Skeletal muscle satellite cell (primary cell): ENCODE measurements at regions not wholly inside any gene's neighbourhood (a gene's known extent, or its start where the extent isn't known, plus 50 kb on each side); places are given as distances from the start of the nearest gene placed in this dataset.

Source experiments
- H3K27me3 ChIP-seq: 2 replicates; pipeline ENCODE4 v1.7.0; 2013; ENCODE audit warnings: low read length; ENCODE audit not compliant: control insufficient read depth, insufficient read depth
- H3K36me3 ChIP-seq: 2 replicates; pipeline ENCODE4 v1.7.0; 2013; ENCODE audit warnings: mild to moderate bottlenecking, control low read depth, low read length; ENCODE audit not compliant: insufficient read depth
- H3K4me1 ChIP-seq: 2 replicates; pipeline ENCODE4 v1.7.0; 2013; ENCODE audit warnings: low read length; ENCODE audit not compliant: control insufficient read depth, insufficient read depth
- H3K4me2 ChIP-seq: 2 replicates; pipeline ENCODE4 v1.7.0; 2013; ENCODE audit warnings: mild to moderate bottlenecking, low read length
- H3K4me3 ChIP-seq: 2 replicates; pipeline ENCODE4 v1.7.0; 2013; ENCODE audit warnings: low read length
- H3K9ac ChIP-seq: 2 replicates; pipeline ENCODE4 v1.7.0; 2013; ENCODE audit warnings: mild to moderate bottlenecking, low read depth, low read length, moderate library complexity
- H3K9me3 ChIP-seq: replicated peaks from 2 replicates; pipeline ENCODE4 v1.7.0; 2013; ENCODE audit warnings: mild to moderate bottlenecking, control low read depth, low read length

DNA sequence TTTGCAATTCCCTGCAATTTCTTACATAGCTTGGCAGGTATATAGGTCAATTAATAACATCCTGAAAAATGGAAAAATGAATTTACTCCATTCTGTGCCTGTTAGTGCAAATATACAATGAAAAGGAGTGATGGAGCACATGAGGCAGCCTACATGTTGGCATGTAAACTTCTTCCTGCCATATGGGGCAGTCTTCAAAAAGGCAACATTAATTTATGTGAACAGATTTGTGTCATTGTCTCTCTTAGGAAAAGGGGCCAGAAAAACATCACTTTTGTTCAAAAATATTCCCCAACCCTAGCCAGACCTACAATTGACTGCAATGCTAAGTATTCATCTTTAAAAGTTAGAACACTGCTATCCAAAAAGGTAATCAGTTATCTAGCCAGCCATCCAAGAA, 332.2 kb downstream of the TBC1D4 start:
- Histone ChIP-seq H3K4me1 (peaks cover 6% of the 10 kb centered on the region), H3K9ac (no peak overlapping the region), H3K4me2 (no peak overlapping the region), H3K9me3 (no peaks in the 10 kb centered on the region), H3K27me3 (no peaks in the 10 kb centered on the region), H3K36me3 (no peaks in the 10 kb centered on the region), H3K4me3 (no peak overlapping the region)

DNA sequence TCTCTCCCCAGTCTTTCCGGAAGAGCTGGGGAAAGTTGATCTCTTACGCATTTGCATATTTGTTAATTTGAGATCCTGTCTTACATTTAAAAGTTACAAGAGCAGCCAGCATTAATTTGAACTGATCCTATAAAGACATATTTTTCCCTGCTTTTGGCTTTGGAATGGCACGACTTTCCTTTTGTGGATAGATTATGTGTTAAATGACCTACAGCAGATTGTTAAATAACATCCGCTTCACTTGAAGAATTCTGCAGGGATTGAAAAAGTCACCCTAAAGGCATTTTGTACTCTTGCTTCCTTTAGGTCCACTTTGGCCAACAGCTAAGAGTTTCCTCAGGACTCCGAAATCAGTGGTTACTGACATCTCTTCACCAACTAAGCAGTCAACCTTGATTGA, 334.0 kb downstream of the TBC1D4 start:
- H3K4me2 ChIP-seq, result no peak overlapping the region
- H3K4me3 ChIP-seq, result no peak overlapping the region
- no peaks in the 10 kb centered on the region for H3K36me3 ChIP-seq
- H3K9ac ChIP-seq, result no peak overlapping the region
- no peaks in the 10 kb centered on the region for H3K9me3 ChIP-seq
- H3K4me1 ChIP-seq, result no peaks in the 10 kb centered on the region
- H3K27me3 ChIP-seq, result no peaks in the 10 kb centered on the region

DNA sequence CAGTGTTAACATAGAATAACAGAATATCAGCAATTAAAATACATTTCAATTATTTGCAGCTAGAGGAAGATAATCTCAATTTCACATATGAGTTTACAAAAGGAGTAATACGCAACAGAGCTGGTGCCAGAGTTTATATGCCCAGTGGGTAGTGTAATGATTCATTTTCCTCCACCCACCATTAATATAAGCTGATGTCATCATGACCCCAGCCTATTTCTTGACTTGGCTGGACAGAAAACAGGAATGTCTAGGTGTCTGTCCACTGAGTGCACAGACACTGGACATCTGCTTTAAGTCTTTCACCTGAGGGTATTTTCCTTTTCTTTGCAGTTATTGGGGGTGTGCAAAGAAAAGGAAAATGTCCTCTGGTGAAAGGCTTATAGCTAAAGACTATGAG, 335.5 kb downstream of the TBC1D4 start:
- no peak overlapping the region for H3K9ac ChIP-seq
- H3K4me1 ChIP-seq, result no peaks in the 10 kb centered on the region
- H3K4me2 ChIP-seq, result no peak overlapping the region
- H3K36me3 ChIP-seq, result no peaks in the 10 kb centered on the region
- no peaks in the 10 kb centered on the region for H3K27me3 ChIP-seq
- H3K4me3 ChIP-seq, result no peak overlapping the region
- H3K9me3 ChIP-seq, result no peaks in the 10 kb centered on the region

DNA sequence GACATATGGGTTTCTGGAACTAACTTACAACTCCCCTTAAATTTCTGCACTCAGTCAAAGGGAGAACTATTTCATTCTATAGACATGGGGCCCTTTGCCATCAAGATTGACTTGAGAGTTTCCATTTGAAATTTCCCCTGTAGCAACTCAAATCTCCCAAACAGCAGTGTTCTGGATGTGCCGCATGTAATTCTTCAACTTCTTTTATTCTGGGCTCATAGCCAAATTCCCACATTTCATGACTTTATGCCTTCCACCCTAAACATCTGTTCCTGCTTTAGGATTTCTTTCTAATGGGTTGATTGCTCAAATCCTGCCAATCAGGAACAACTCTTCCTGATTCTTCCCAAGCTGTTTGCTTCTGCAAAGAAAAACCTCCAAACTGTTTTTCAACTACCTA, 336.0 kb downstream of the TBC1D4 start:
- Histone ChIP-seq H3K27me3 (no peaks in the 10 kb centered on the region), H3K4me1 (no peaks in the 10 kb centered on the region), H3K4me2 (no peak overlapping the region), H3K36me3 (no peaks in the 10 kb centered on the region), H3K4me3 (no peak overlapping the region), H3K9me3 (no peaks in the 10 kb centered on the region), H3K9ac (no peak overlapping the region)

DNA sequence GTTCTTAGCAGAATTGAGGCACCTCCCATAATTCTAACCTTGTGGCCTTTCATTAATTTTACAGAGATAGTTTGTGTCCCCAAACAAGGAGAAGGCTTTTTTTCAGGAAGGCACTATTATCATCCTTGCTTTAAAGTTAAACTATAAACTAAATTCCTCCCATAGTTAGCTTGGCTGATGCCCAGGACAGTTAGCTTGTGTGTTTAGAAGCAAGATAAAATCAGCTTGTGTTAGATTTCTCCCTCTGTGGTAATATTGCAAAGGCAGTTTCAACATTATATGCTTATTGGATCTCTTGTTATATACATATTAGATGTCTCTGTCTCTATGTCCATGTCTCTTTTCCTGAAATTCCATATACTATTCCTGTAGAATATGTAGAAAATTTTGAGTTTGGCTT, 342.7 kb downstream of the TBC1D4 start:
- no peak overlapping the region for H3K4me3 ChIP-seq
- no peaks in the 10 kb centered on the region for H3K27me3 ChIP-seq
- peaks cover 27% of the 10 kb centered on the region for H3K4me1 ChIP-seq
- no peak overlapping the region for H3K4me2 ChIP-seq
- H3K9me3 ChIP-seq, result peaks cover 6% of the 10 kb centered on the region
- H3K36me3 ChIP-seq, result no peaks in the 10 kb centered on the region
- no peak overlapping the region for H3K9ac ChIP-seq

DNA sequence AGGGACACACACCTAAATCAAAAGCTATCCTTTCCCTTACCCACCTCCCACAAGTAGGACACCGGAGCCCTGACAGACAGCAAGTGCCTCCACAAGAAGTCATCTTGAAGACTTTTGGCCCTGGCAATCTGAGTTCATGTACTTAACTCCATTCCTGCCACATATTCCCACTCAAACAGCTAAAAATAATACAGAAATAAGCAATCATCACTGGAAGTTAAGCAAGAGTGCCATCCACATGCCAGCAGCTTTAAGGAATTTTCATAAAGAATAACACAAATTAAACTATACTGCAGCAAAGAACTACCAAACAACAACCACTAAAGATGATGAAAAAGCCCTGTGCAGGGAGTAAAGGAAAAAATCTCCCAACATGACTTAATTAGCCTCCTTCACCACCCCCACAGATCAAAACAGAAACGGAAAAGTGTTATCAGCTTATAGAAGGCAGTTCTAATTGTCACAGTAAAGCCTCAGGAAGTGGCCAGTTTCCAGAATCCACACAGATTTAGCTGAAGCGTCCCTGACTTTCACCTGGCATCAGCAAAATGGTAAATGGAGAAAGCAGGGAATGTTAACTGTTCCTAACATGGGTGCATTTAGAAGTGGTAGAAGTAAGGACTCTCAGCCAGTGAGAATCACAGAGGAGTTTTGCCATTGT, 343.9 kb downstream of the TBC1D4 start:
- no peaks in the 10 kb centered on the region for H3K36me3 ChIP-seq
- H3K27me3 ChIP-seq, result no peaks in the 10 kb centered on the region
- peaks cover 30% of the 10 kb centered on the region for H3K4me1 ChIP-seq
- peaks cover 6% of the 10 kb centered on the region for H3K9me3 ChIP-seq
- no peak overlapping the region for H3K9ac ChIP-seq
- no peak overlapping the region for H3K4me3 ChIP-seq
- no peak overlapping the region for H3K4me2 ChIP-seq

DNA sequence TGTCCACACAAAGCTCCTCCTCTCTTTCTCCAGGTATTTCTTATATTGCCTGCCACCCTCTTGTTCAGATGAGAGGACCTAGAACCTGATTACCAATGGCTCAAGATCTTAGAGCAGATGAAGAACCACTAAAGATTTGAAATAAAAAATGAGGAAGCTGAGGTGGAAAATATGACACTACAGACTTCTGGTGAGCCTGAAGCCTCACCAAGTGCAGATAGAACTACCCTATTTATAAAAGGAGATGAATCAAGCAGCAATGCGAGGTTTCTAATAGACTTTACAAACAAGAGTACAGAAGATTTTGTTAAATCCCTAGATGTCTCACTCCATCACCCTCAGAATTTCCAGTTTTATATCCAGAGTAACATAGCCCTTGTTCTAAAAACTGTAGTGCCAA, 345.8 kb downstream of the TBC1D4 start:
- Histone ChIP-seq H3K4me3 (peak overlapping the region; percentile 2), H3K9ac (peak overlapping the region; percentile 73), H3K27me3 (no peaks in the 10 kb centered on the region), H3K36me3 (no peaks in the 10 kb centered on the region), H3K4me2 (peak overlapping the region; percentile 74), H3K9me3 (peaks cover 6% of the 10 kb centered on the region), H3K4me1 (peaks cover 30% of the 10 kb centered on the region)

DNA sequence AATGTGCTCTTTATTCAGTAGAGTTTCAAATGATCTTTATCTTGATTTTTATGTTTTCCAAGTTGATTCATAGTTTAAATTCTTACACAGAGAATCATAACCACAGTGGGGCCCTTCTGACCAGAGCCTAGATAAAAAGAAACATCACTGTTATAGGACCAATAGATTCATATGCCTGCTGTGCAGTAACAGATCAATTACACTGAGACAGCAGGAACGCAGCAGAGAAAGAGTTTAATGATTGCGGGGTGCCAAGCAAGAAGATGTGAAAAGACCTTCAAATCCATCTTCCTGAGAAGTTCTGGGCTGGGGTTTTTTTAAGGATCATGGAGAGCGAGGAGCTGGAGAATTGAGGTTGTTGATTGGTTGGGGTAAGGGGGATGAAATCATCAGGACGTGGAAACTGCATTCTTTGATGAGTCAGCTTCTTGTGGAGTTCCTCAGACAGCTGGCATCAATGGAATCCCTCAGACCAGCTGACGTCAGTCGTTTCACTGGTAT, 346.6 kb downstream of the TBC1D4 start:
- Histone ChIP-seq H3K9ac (peak overlapping the region; percentile 66), H3K4me2 (peak overlapping the region; percentile 74), H3K9me3 (peaks cover 6% of the 10 kb centered on the region), H3K4me1 (peaks cover 25% of the 10 kb centered on the region), H3K27me3 (no peaks in the 10 kb centered on the region), H3K36me3 (no peaks in the 10 kb centered on the region), H3K4me3 (peak overlapping the region; percentile 53)

DNA sequence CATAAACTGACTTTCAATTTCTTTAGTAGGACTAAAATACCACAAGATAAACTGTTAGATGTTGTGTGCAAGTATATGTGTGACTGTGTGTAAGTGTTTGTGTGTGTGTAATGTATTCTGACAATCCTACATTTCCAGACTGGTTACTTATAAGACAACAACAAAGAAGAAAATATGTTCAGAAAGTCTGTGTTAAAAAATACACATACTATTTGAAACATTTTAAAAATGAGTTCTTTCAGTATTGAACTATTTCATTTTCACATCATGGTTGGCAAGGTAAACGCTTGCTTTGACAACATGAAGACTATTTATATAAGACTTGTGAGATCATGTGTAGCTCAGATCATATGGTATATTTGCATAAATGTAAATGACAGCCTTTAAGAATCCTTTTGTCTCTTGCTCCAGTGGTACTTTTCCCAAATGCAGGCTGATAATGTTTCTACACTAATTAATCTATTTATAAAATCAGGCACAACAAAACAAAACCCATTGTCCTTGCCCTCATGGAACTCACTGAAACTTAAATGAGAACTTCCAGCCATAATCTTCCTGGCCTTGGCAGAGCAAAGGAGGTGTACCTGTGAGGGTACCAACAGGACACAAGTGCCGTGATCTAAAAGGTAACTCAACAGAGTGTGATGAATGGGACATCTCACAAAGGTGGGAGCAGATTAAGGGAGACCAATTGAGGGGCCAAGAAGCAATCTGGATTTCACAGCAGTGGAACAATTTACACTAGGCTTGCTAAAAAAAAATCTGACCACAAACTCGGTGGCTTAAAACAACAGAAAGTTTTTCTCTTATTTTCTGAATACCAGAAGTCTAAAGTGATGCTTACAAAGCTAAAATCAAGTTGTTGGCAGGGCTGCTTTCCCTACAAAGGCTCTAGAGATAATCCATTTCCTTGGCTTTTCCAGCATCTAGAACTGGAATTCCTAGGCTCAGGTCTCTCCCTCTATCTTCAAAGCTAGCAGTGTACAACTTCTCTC, 349.0 kb downstream of the TBC1D4 start:
- no peak overlapping the region for H3K4me2 ChIP-seq
- no peak overlapping the region for H3K4me3 ChIP-seq
- no peak overlapping the region for H3K9ac ChIP-seq
- peaks cover 23% of the 10 kb centered on the region for H3K4me1 ChIP-seq
- H3K27me3 ChIP-seq, result no peaks in the 10 kb centered on the region
- H3K36me3 ChIP-seq, result no peaks in the 10 kb centered on the region
- no peaks in the 10 kb centered on the region for H3K9me3 ChIP-seq

DNA sequence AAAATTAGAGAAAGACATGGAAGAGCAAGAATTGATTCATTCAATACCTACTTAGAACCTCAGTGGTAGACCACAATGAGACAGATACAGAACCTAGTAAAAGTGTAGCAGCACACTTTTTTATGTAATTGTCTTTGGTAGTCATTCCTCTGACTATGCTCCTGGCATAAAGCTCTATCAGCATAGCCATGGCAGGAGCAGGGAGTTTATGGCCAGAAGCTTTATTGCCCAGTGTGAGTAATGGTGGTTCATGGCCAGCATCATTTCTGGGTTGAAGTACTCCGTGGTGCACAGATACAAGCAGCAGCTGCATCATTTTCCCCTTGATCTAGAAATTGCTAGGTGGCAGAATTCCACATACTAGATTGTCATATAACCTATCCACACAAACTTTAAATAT, 352.6 kb downstream of the TBC1D4 start:
- peaks cover 7% of the 10 kb centered on the region for H3K4me1 ChIP-seq
- H3K4me3 ChIP-seq, result no peak overlapping the region
- H3K9ac ChIP-seq, result no peak overlapping the region
- H3K9me3 ChIP-seq, result no peaks in the 10 kb centered on the region
- no peak overlapping the region for H3K4me2 ChIP-seq
- H3K27me3 ChIP-seq, result no peaks in the 10 kb centered on the region
- H3K36me3 ChIP-seq, result no peaks in the 10 kb centered on the region

DNA sequence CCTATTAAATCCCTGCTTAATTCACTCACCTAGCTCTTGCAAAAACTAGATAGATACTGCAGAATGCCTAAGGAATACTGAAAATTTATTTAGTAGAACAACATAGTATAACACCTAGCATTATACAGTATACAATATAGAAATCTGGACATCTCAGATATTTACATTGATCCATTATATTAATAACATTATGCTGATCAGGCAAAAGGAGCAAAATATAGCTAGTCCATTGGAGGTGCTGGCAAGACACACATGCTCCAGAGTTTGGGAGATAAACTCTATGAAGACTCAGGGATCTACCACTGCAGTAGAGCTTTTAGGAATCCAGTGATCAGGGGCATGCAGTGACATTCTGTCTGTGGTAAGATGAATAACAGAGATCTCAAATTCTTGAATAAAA, 357.6 kb downstream of the TBC1D4 start:
- no peaks in the 10 kb centered on the region for H3K27me3 ChIP-seq
- H3K9me3 ChIP-seq, result no peaks in the 10 kb centered on the region
- H3K4me1 ChIP-seq, result peaks cover 3% of the 10 kb centered on the region
- no peaks in the 10 kb centered on the region for H3K36me3 ChIP-seq
- no peak overlapping the region for H3K4me2 ChIP-seq
- no peak overlapping the region for H3K9ac ChIP-seq
- no peak overlapping the region for H3K4me3 ChIP-seq
